SU-DHL-6 (cell line): ENCODE measurements at regions not wholly inside any gene's neighbourhood (a gene's known extent, or its start where the extent isn't known, plus 50 kb on each side); places are given as distances from the start of the nearest gene placed in this dataset.

ENCODE experiments used
- H2AFZ ChIP-seq: fragments of 200-600 bp; sonication (generic); 2 replicates; pipeline ENCODE4 v1.6.1; 2014; ENCODE audit warnings: low read depth, mild to moderate bottlenecking, moderate library complexity, mixed read lengths, antibody characterized with exemption, low read length; ENCODE audit not compliant: severe bottlenecking
- H3F3A ChIP-seq: fragments of 200-600 bp; shearing (Covaris generic); 2 replicates; pipeline ENCODE4 v1.6.0; 2016; ENCODE audit warnings: antibody characterized with exemption, mild to moderate bottlenecking; ENCODE audit not compliant: insufficient read depth
- H3K27ac ChIP-seq: fragments of 200-600 bp; sonication (generic); 2 replicates; pipeline ENCODE4 v1.5.1; 2016; ENCODE audit warnings: low read depth, mild to moderate bottlenecking, low read length, moderate library complexity, mixed read lengths
- H3K27me3 ChIP-seq: fragments of 200-600 bp; sonication (generic), shearing (Covaris generic); 2 replicates; pipeline ENCODE4 v1.6.0; 2014; ENCODE audit warnings: mild to moderate bottlenecking, low read length
- H3K36me3 ChIP-seq: fragments of 200-600 bp; sonication (generic); 2 replicates; pipeline ENCODE4 v1.6.1; 2014; ENCODE audit warnings: mild to moderate bottlenecking, low read length, mixed read lengths
- H3K4me2 ChIP-seq: fragments of 300-600, 200-600 bp; shearing (Covaris generic), sonication (generic); 2 replicates; pipeline ENCODE4 v1.6.0; 2014; ENCODE audit warnings: low read length, low read depth, mild to moderate bottlenecking; ENCODE audit not compliant: poor library complexity, severe bottlenecking
- H3K4me3 ChIP-seq: fragments of 200-600 bp; sonication (generic); 2 replicates; pipeline ENCODE4 v1.5.1; 2014; ENCODE audit warnings: antibody characterized with exemption, low read length, mild to moderate bottlenecking, mixed read lengths; ENCODE audit not compliant: insufficient read depth, poor library complexity, severe bottlenecking
- H3K79me2 ChIP-seq: fragments of 200-600 bp; sonication (generic); 2 replicates; pipeline ENCODE4 v1.6.1; 2014; ENCODE audit warnings: mild to moderate bottlenecking, low read length, moderate library complexity; ENCODE audit not compliant: insufficient read depth
- H3K9ac ChIP-seq: fragments of 200-600 bp; sonication (generic); 2 replicates; pipeline ENCODE4 v1.7.0; 2014; ENCODE audit warnings: mild to moderate bottlenecking, low read length
- H3K9me2 ChIP-seq: fragments of 200-600 bp; sonication (generic); replicated peaks from 2 replicates; pipeline ENCODE4 v1.6.1; 2014; ENCODE audit warnings: low read length; ENCODE audit not compliant: insufficient read depth
- H3K9me3 ChIP-seq: fragments of 200-600 bp; sonication (generic); 2 replicates; pipeline ENCODE4 v1.6.1; 2014; ENCODE audit warnings: low read length, mixed read lengths; ENCODE audit not compliant: insufficient read depth
- H4K20me1 ChIP-seq: fragments of 200-600 bp; sonication (generic); 2 replicates; pipeline ENCODE4 v1.6.1; 2014; ENCODE audit warnings: low read depth, mild to moderate bottlenecking, antibody characterized with exemption, low read length, moderate library complexity, mixed read lengths
- EZH2phosphoT487 ChIP-seq: fragments of 200-600 bp; sonication (generic), shearing (Covaris generic); conservative IDR thresholded peaks from 2 replicates; pipeline ENCODE4 v1.6.1; 2018; ENCODE audit warnings: mild to moderate bottlenecking, antibody characterized with exemption, low read length, moderate library complexity, mixed read lengths
- TF ChIP-seq, protein P1 (sequence below): fragments of 200-600 bp; sonication (generic); IDR thresholded peaks from one replicate; pipeline ENCODE4 v1.5.1; 2017; ENCODE audit warnings: antibody characterized with exemption, mild to moderate bottlenecking, low read length, moderate library complexity; ENCODE audit not compliant: insufficient read depth, poor library complexity, severe bottlenecking

DNA sequence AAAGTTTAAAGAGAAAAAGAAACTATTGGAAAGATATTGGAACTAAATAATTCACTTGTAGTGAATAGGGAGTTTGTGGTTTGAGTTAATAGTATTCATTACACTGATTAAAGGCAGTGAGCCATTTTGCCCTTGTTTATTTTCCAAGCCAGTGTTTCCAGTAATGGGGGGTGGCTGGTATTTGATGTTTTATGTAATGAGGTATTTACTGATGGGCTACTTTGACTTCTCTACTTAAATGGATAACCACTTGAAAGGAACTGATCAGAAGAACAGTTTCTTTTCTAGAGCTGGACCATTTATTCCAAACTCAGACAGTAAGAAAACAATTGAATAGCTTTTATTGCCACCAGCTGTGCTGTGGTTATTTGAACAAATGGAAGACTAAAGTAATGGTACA lies 227.0 kb upstream of the HDAC9 start:
- Histone ChIP-seq H3K79me2 (no peaks in the 10 kb centered on the region), H3K9ac (no peak overlapping the region), H4K20me1 (no peaks in the 10 kb centered on the region), H3K4me2 (no peak overlapping the region), H3K36me3 (no peaks in the 10 kb centered on the region), H2AFZ (no peak overlapping the region), H3K9me3 (no peaks in the 10 kb centered on the region), H3K4me3 (no peak overlapping the region), H3K9me2 (no peaks in the 10 kb centered on the region), H3F3A (no peaks in the 10 kb centered on the region), H3K27ac (no peak overlapping the region), H3K27me3 (no peaks in the 10 kb centered on the region)
- TF ChIP-seq, protein P1, sequence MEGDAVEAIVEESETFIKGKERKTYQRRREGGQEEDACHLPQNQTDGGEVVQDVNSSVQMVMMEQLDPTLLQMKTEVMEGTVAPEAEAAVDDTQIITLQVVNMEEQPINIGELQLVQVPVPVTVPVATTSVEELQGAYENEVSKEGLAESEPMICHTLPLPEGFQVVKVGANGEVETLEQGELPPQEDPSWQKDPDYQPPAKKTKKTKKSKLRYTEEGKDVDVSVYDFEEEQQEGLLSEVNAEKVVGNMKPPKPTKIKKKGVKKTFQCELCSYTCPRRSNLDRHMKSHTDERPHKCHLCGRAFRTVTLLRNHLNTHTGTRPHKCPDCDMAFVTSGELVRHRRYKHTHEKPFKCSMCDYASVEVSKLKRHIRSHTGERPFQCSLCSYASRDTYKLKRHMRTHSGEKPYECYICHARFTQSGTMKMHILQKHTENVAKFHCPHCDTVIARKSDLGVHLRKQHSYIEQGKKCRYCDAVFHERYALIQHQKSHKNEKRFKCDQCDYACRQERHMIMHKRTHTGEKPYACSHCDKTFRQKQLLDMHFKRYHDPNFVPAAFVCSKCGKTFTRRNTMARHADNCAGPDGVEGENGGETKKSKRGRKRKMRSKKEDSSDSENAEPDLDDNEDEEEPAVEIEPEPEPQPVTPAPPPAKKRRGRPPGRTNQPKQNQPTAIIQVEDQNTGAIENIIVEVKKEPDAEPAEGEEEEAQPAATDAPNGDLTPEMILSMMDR = no peak
- no peak for TF ChIP-seq EZH2phosphoT487

DNA sequence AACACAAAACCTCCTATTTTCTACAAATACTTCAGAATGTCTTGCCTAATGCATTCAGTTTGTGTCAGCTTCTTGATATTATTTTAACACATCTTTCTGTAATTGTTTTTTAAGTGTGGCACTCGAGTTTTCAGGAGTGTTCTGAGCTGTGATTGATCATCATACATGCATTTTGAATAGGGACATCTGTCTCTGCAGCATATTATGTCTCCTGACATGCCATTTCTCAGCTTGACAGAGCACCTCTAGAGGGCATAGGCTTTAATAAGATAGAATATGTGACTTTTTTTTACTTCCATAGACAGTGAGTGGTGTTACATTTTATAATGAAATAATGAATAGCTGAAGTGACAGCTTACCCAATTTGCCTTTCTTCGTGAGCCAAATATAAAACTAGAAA lies 219.2 kb upstream of the HDAC9 start:
- Histone ChIP-seq H3K79me2 (no peaks in the 10 kb centered on the region), H3K9me3 (no peaks in the 10 kb centered on the region), H2AFZ (no peak overlapping the region)

DNA sequence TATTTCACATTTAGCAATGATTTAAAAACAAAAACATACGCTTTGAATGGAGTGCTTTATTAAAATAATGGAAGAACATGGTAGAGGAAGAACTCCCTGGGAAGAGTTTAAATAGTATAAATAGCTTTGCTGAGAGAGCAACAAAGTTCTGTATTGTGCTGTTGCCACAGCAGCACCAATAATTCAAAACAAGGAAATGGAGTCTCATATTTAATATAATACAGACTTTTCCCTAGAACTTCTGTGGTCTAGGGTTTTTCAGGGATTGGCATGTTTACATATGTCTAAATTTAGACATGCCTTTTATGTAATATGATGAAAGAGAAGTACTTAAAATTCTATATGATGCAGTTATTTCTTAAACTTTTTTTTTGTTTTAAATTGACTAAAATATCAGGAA lies 217.2 kb upstream of the HDAC9 start:
- Histone ChIP-seq H3K36me3 (no peaks in the 10 kb centered on the region), H3K27me3 (no peaks in the 10 kb centered on the region), H3K79me2 (no peaks in the 10 kb centered on the region), H3K27ac (no peak overlapping the region), H3K4me2 (no peak overlapping the region), H2AFZ (no peak overlapping the region), H3K9me2 (no peaks in the 10 kb centered on the region), H3K9me3 (no peaks in the 10 kb centered on the region), H4K20me1 (no peaks in the 10 kb centered on the region), H3F3A (no peaks in the 10 kb centered on the region), H3K4me3 (no peak overlapping the region), H3K9ac (no peak overlapping the region)
- TF ChIP-seq, protein P1 = no peak
- TF ChIP-seq EZH2phosphoT487 = no peak

More for the DNA sequence above, 219.2 kb upstream of the HDAC9 start:
- Histone ChIP-seq H3K27me3 (no peaks in the 10 kb centered on the region), H3K27ac (no peak overlapping the region), H3K9ac (no peak overlapping the region), H4K20me1 (no peaks in the 10 kb centered on the region), H3K36me3 (no peaks in the 10 kb centered on the region), H3K4me3 (no peak overlapping the region), H3K9me2 (no peaks in the 10 kb centered on the region), H3F3A (no peaks in the 10 kb centered on the region), H3K4me2 (no peak overlapping the region)
- TF ChIP-seq, protein P1 = no peak
- no peak for TF ChIP-seq EZH2phosphoT487

- H4K20me1 ChIP-seq = no peaks in the 10 kb centered on the region
- no peaks in the 10 kb centered on the region for H3F3A ChIP-seq
- H3K9me3 ChIP-seq = no peaks in the 10 kb centered on the region
- no peak overlapping the region for H3K4me3 ChIP-seq
- TF ChIP-seq EZH2phosphoT487 = no peak
- TF ChIP-seq, protein P1 = no peak
- H3K9ac ChIP-seq = no peak overlapping the region
- no peaks in the 10 kb centered on the region for H3K27me3 ChIP-seq
- H3K4me2 ChIP-seq = no peak overlapping the region
- no peak overlapping the region for H3K27ac ChIP-seq
- no peaks in the 10 kb centered on the region for H3K9me2 ChIP-seq
- H3K79me2 ChIP-seq = no peaks in the 10 kb centered on the region
- H3K36me3 ChIP-seq = no peaks in the 10 kb centered on the region
- H2AFZ ChIP-seq = no peak overlapping the region
These were observed 212.5 kb upstream of the HDAC9 start for GRCh38 chr7:18283045-18283444.
